ENCODE measurements at regions not wholly inside any gene's neighbourhood (a gene's known extent, or its start where the extent isn't known, plus 50 kb on each side); places are given as distances from the start of the nearest gene placed in this dataset.

DNA sequence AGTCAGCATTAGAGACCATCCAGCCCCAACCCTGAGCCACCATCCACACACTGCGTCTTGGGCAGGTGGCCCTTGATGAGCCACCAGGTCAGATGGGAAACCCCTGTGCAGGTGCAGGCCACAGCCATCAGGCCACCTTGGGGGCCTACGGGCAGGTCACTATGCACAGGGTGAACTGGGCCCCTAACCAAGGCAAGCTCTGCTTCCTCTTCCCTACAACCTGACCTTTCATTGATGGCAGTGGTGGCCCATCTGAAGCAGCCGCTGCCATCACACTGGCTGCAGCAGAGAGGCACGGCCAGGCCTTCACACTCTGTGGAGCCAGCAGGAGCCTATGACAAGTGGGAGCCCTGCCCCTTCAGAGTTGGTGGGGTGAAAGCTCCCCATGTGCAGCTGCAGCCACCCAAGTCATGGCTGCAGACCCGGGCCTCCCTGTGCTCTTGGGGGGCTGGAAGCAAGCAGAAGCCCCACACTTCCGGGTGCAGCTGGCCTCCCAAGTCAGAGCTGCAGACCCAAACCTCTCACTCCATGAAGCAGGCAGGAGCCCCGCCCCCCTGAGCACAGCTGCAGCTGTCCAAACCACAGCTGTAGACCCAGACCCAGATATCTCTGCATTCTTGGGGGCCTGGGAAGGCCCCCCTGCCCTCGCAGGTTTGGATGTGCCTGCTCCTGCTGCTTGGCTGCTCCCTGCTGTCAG is 681.5 kb downstream of the MATN1 start:
- H3K4me2 ChIP-seq: no peak overlapping the region
- no peak overlapping the region for H3K27ac ChIP-seq
- no peaks in the 10 kb centered on the region for H3K27me3 ChIP-seq (ENCODE audit: insufficient read depth, low read depth)
- H3K79me2 ChIP-seq (ENCODE audit: insufficient read depth, low read depth): no peaks in the 10 kb centered on the region
- no peak overlapping the region for H3K9ac ChIP-seq
- no peak overlapping the region for H3K4me3 ChIP-seq (IDR thresholded peaks at IDR 0.05; ENCODE audit: insufficient read depth, low read depth, low read length)
- no peak overlapping the region for H2AFZ ChIP-seq (ENCODE audit: low read depth)
- H4K20me1 ChIP-seq (ENCODE audit: insufficient read depth): no peaks in the 10 kb centered on the region
- TF ChIP-seq, protein P1, sequence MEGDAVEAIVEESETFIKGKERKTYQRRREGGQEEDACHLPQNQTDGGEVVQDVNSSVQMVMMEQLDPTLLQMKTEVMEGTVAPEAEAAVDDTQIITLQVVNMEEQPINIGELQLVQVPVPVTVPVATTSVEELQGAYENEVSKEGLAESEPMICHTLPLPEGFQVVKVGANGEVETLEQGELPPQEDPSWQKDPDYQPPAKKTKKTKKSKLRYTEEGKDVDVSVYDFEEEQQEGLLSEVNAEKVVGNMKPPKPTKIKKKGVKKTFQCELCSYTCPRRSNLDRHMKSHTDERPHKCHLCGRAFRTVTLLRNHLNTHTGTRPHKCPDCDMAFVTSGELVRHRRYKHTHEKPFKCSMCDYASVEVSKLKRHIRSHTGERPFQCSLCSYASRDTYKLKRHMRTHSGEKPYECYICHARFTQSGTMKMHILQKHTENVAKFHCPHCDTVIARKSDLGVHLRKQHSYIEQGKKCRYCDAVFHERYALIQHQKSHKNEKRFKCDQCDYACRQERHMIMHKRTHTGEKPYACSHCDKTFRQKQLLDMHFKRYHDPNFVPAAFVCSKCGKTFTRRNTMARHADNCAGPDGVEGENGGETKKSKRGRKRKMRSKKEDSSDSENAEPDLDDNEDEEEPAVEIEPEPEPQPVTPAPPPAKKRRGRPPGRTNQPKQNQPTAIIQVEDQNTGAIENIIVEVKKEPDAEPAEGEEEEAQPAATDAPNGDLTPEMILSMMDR (conservative IDR thresholded peaks at IDR 0.05; ENCODE audit: low read depth, low read length): no peak
- no peaks in the 10 kb centered on the region for H3K4me1 ChIP-seq (ENCODE audit: low read depth, poor library complexity, severe bottlenecking)
- H3K36me3 ChIP-seq (ENCODE audit: insufficient read depth): no peaks in the 10 kb centered on the region

DNA sequence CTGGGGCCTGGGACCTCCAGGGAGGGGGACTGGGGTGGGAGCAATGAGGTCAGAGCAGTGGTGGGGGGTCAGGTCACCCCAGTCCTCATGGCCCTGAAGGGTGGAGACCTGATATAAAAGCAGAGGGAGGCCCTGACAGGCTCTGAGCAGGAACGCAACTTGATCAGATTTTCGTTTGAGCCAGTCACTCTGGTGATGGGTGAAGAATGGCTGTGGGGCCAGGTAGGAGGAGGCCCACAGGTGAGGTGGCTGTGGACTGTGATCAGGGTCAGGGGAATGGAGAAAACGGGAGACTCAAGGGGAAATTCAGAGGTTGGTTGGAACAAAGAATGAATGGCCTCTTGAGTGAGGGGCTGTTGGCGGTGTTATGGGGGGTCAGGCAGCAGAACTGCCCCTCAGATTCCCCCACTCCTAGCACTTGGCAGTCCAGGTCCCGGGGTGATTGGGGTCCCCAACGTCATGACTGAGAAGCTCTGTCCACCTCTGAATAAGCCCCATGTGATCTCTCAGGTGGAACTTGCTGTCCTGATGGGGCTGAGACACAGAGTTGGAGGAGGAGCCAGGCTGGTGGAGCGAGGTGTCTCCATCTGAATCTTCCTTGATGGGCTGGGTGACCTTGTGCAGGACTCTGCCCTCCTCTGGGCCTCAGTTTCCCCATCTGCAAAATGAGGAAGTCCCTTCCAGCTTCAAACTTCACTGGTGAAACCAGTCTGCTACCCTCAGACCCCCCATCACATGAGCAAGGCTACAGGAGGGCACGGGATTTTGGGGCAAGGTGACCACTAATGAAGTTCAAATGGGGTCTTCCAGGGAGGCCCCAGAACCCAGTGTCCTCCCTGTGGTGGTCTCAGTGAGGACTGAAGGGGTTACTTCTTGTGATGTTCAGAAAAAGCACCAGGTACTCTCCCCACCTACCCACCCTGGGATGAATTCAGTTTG is 683.0 kb downstream of the MATN1 start:
- no peaks in the 10 kb centered on the region for H3K79me2 ChIP-seq (ENCODE audit: insufficient read depth, low read depth)
- H3K9ac ChIP-seq: no peak overlapping the region
- H3K4me1 ChIP-seq (ENCODE audit: low read depth, poor library complexity, severe bottlenecking): no peaks in the 10 kb centered on the region
- H3K4me3 ChIP-seq (IDR thresholded peaks at IDR 0.05; ENCODE audit: insufficient read depth, low read depth, low read length): no peak overlapping the region
- no peaks in the 10 kb centered on the region for H3K36me3 ChIP-seq (ENCODE audit: insufficient read depth)
- H3K27ac ChIP-seq: no peak overlapping the region
- H2AFZ ChIP-seq (ENCODE audit: low read depth): no peak overlapping the region
- H4K20me1 ChIP-seq (ENCODE audit: insufficient read depth): no peaks in the 10 kb centered on the region
- TF ChIP-seq, protein P1 (conservative IDR thresholded peaks at IDR 0.05; ENCODE audit: low read depth, low read length): no peak
- no peak overlapping the region for H3K4me2 ChIP-seq
- no peaks in the 10 kb centered on the region for H3K27me3 ChIP-seq (ENCODE audit: insufficient read depth, low read depth)

DNA sequence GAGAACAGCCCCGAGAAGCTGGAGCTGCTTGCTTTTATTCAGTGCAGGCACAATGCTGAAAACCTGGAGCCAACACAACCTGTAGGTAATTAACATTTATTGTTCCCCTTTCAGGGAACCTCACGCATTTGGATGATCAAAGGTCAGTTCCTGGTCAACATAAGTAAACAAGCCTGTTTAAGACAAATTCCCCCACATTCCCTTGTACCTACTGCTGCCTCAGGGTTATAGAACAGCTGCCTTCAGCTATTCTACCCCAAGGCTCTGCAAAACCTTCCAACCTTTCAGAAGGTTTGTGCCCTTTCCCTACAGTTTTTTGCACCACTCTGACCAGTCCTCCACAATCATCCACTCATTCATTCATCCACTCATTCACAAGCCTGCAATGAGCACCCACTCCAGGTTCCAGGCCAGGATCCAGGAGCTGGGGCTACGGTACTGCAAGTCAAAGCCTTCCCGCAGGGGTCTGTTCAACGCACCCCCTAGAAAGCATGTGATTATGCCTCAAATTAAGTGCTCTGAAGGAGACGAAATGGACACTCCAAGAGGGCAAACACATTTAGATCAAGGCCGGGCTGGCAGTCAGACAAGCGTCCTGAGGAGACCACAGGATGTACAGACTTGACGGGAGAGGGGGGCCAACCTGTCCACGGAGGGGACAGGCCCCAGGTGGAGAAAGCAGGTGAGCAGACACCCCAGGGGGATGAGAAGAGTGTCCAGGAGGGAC is 683.9 kb downstream of the MATN1 start:
- H3K4me3 ChIP-seq (IDR thresholded peaks at IDR 0.05; ENCODE audit: insufficient read depth, low read depth, low read length): no peak overlapping the region
- H3K4me2 ChIP-seq: no peak overlapping the region
- TF ChIP-seq, protein P1 (conservative IDR thresholded peaks at IDR 0.05; ENCODE audit: low read depth, low read length): no peak
- no peaks in the 10 kb centered on the region for H3K27me3 ChIP-seq (ENCODE audit: insufficient read depth, low read depth)
- no peak overlapping the region for H2AFZ ChIP-seq (ENCODE audit: low read depth)
- no peaks in the 10 kb centered on the region for H3K4me1 ChIP-seq (ENCODE audit: low read depth, poor library complexity, severe bottlenecking)
- H4K20me1 ChIP-seq (ENCODE audit: insufficient read depth): no peaks in the 10 kb centered on the region
- H3K9ac ChIP-seq: no peak overlapping the region
- no peaks in the 10 kb centered on the region for H3K79me2 ChIP-seq (ENCODE audit: insufficient read depth, low read depth)
- H3K36me3 ChIP-seq (ENCODE audit: insufficient read depth): no peaks in the 10 kb centered on the region
- H3K27ac ChIP-seq: no peak overlapping the region

DNA sequence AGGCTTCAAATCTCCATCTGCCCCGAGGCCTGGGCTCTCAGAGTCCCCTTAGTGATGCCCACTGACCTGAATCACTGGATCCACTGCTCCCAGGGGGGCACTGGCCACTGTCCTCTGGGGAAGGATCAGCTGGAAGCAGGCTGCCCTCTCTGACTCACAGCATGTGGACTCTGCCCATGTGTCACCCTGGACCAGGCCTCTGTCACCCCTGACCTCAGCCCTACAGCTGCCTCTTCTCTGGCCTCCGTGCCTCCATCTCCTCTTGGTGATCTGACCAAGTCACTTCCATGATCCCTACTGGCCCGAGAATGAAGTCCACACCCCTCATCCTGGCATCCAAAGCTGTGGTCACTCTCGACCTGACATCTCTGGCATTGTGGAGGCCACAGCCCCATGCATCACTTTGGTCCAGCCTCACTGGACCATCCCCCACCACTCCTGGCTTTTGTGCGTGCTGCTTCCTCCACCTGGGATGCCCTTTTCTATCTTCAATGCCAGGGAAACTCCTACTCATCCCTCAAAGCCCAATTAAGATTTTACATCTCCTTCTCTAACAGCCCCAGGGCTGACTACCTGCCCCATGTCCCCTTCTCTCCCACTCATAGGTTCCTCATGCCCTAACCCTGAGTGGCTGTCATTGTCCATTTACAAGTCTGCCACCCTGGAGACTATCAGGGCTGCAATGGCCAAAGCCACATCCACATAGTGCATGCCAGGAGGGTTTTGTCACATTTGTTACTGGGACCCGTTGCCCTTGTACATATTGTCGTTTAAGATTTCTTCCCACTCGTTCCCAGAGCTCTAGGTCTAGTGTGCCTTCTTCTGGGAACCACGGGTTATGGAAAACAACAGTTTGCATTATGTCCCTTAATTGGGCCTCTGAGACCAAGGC is 685.0 kb downstream of the MATN1 start:
- TF ChIP-seq, protein P1 (conservative IDR thresholded peaks at IDR 0.05; ENCODE audit: low read depth, low read length): no peak
- Histone ChIP-seq H3K27me3 (ENCODE audit: insufficient read depth, low read depth) (no peaks in the 10 kb centered on the region), H3K27ac (no peak overlapping the region), H3K9ac (no peak overlapping the region), H3K4me2 (no peak overlapping the region), H3K4me3 (IDR thresholded peaks at IDR 0.05; ENCODE audit: insufficient read depth, low read depth, low read length) (no peak overlapping the region), H2AFZ (ENCODE audit: low read depth) (no peak overlapping the region), H3K79me2 (ENCODE audit: insufficient read depth, low read depth) (no peaks in the 10 kb centered on the region), H3K36me3 (ENCODE audit: insufficient read depth) (no peaks in the 10 kb centered on the region), H3K4me1 (ENCODE audit: low read depth, poor library complexity, severe bottlenecking) (no peaks in the 10 kb centered on the region), H4K20me1 (ENCODE audit: insufficient read depth) (no peaks in the 10 kb centered on the region)

Data from KMS-11 (cell line).